ENCODE measurements at regions not wholly inside any gene's neighbourhood (a gene's known extent, or its start where the extent isn't known, plus 50 kb on each side); places are given as distances from the start of the nearest gene placed in this dataset.

GRCh38 chr11:70578371-70578770 lies 180.0 kb downstream of the CTTN start:
- H3K27me3 ChIP-seq (ENCODE audit: insufficient read depth in 3 of 3, low read length in 2 of 3): peaks cover 0 to 2% (median 0%) of the 10 kb centered on the region in 3 donors
- no peak for ATAC-seq
- no peaks in the 10 kb centered on the region for H3K9me3 ChIP-seq
- no peaks in the 10 kb centered on the region for H3K36me3 ChIP-seq (ENCODE audit: insufficient read depth in 1 of 2, low read depth in 1 of 2)
- intact Hi-C loops (cut with DNase I): no loop called here
- no peak overlapping the region for H3K27ac ChIP-seq
- DNase-seq: peak in 1 of 2 donors; percentile 40
- no peak overlapping the region for H3K4me3 ChIP-seq
- H3K4me1 ChIP-seq: no peaks in the 10 kb centered on the region
- 87 to 93% (median 93%) methylated on average over 14 of the region's 14 CpGs for WGBS, 3 donors
- no peak for TF ChIP-seq CTCF (IDR thresholded peaks at IDR 0.05)

DNA sequence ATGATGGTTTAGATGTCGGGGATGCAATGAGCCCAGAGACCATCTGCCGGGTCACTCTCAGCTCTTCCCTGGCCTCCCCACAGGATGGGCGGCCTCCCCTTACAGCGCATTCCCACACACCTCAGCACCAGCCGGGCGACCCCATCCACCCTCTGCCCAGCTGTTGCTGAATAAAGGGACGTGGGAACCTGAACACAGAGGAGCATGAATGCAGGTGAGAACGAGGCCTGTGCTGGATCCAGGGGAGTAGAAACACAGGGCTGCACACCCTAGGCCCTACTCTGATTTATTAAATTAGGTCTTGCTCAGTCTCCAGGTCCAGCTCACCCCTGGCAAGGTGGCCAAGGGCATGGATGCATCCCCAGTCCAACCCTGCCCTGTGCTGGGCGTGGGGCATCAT lies 180.5 kb downstream of the CTTN start:
- WGBS, 3 donors: 85 to 89% (median 89%) methylated on average over 9 of the region's 9 CpGs
- ATAC-seq (no peak), DNase-seq (peak in 1 of 2 donors; percentile 34)
- Histone ChIP-seq H3K4me1 (no peaks in the 10 kb centered on the region), H3K9me3 (no peaks in the 10 kb centered on the region), H3K27ac (no peak overlapping the region), H3K27me3 (ENCODE audit: insufficient read depth in 3 of 3, low read length in 2 of 3) (peaks cover 0 to 2% (median 0%) of the 10 kb centered on the region in 3 donors), H3K36me3 (ENCODE audit: insufficient read depth in 1 of 2, low read depth in 1 of 2) (no peaks in the 10 kb centered on the region), H3K4me3 (no peak overlapping the region)
- intact Hi-C loops (cut with DNase I): no loop called here
- TF ChIP-seq CTCF (IDR thresholded peaks at IDR 0.05): no peak

GRCh38 chr11:70579316-70579955 lies 181.1 kb downstream of the CTTN start:
- H3K9me3 ChIP-seq: no peaks in the 10 kb centered on the region
- peak in 1 of 2 donors; percentile 27 for DNase-seq
- H3K27me3 ChIP-seq (ENCODE audit: insufficient read depth in 3 of 3, low read length in 2 of 3): peaks cover 0 to 2% (median 0%) of the 10 kb centered on the region in 3 donors
- ATAC-seq: no peak
- no peak for TF ChIP-seq CTCF (IDR thresholded peaks at IDR 0.05)
- no peak overlapping the region for H3K27ac ChIP-seq
- no peaks in the 10 kb centered on the region for H3K4me1 ChIP-seq
- 88 to 92% (median 91%) methylated on average over 14 of the region's 14 CpGs for WGBS, 3 donors
- H3K4me3 ChIP-seq: no peak overlapping the region
- intact Hi-C loops (cut with DNase I): no loop called here
- no peaks in the 10 kb centered on the region for H3K36me3 ChIP-seq (ENCODE audit: insufficient read depth in 1 of 2, low read depth in 1 of 2)

- no peak for TF ChIP-seq CTCF (IDR thresholded peaks at IDR 0.05)
- WGBS, 3 donors: 62 to 71% (median 68%) methylated on average over 25 of the region's 25 CpGs
- H3K27me3 ChIP-seq (ENCODE audit: insufficient read depth in 3 of 3, low read length in 2 of 3): peaks cover 0 to 2% (median 0%) of the 10 kb centered on the region in 3 donors
- no peaks in the 10 kb centered on the region for H3K4me1 ChIP-seq
- no peaks in the 10 kb centered on the region for H3K36me3 ChIP-seq (ENCODE audit: insufficient read depth in 1 of 2, low read depth in 1 of 2)
- no peak overlapping the region for H3K4me3 ChIP-seq
- ATAC-seq (no peak), DNase-seq (peak in 1 of 2 donors; percentile 47)
- H3K27ac ChIP-seq: no peak overlapping the region
- H3K9me3 ChIP-seq: no peaks in the 10 kb centered on the region
- intact Hi-C loops (cut with DNase I): no loop called here
Measured at GRCh38 chr11:70580036-70580805, 181.9 kb downstream of the CTTN start.
